HCT116 (cell line): ENCODE measurements at regions not wholly inside any gene's neighbourhood (a gene's known extent, or its start where the extent isn't known, plus 50 kb on each side); places are given as distances from the start of the nearest gene placed in this dataset.

Source experiments
- ATAC-seq: fragments of 200-7000 bp; cut with Tn5 transposase; 2 replicates; pipeline ENCODE4 v1.9.1; 2020; ENCODE audit warnings: mild to moderate bottlenecking, moderate library complexity
- BruUV-seq: library from RNA; stranded (reverse); fragments of 400-500 nt; replicated peaks from 2 replicates; lab custom pipeline; 2021; lab: Mats Ljungman, UMichigan
- CTCF ChIA-PET: fragments of 300-600 bp; sonication (Branson Sonifier 250); formaldehyde crosslinking; loops from one replicate; lab custom pipeline; 2021; ENCODE audit warnings: antibody characterized with exemption; lab: Charles Lee
- POLR2A ChIA-PET: fragments of 300-600, 350-600 bp; sonication (Branson Sonifier 250); formaldehyde crosslinking; loops from one replicate; lab custom pipeline; 2021; ENCODE audit warnings: antibody characterized with exemption; lab: Charles Lee
- RAD21 ChIA-PET, 2 experiments: fragments of 300-600 bp; sonication (Branson Sonifier 250); formaldehyde crosslinking; loops; one replicate each; lab custom pipeline; 2023; ENCODE audit warnings: low total read pairs in 2 of 2; ENCODE audit not compliant: uncharacterized antibody in 2 of 2, unreplicated experiment in 2 of 2, low non-redundant PET in 1 of 2; lab: Charles Lee
- DNase-seq: peaks from one replicate; pipeline ENCODE4 v3.0.0-alpha.2; 2010; ENCODE audit warnings: low read depth, low spot score
- H2AFZ ChIP-seq: fragments of 200-600 bp; shearing (Covaris generic), sonication (generic); 2 replicates; pipeline ENCODE4 v1.6.1; 2017; ENCODE audit warnings: low read depth, mixed run types, mixed read lengths, antibody characterized with exemption, low read length; ENCODE audit not compliant: poor library complexity, severe bottlenecking
- H3K27ac ChIP-seq: 2 replicates; pipeline ENCODE4 v1.5.1; 2012; ENCODE audit warnings: low read depth, low read length
- H3K27me3 ChIP-seq: fragments of 200-600 bp; sonication (generic); 2 replicates; pipeline ENCODE4 v1.6.1; 2016; ENCODE audit warnings: mixed run types, low read length, mixed read lengths; ENCODE audit not compliant: insufficient read depth
- H3K36me3 ChIP-seq, 2 experiments: fragments of 200-500 bp in 1 of 2; fragments of 200-600 bp in 1 of 2; sonication (Bioruptor generic) in 1 of 2; sonication (generic) in 1 of 2; 2 replicates each; pipeline versions ENCODE4 v1.5.1 to v1.6.1; 2014 to 2016; ENCODE audit warnings: low read length in 2 of 2, inconsistent platforms in 1 of 2, mixed read lengths in 1 of 2, mixed run types in 1 of 2; ENCODE audit not compliant: insufficient read depth in 2 of 2, control insufficient read depth in 1 of 2
- H3K4me1 ChIP-seq, 2 experiments: fragments of 200-600 bp in 1 of 2; sonication (generic) in 1 of 2; 2 replicates each; pipeline versions ENCODE4 v1.5.1 to v1.6.1; 2012 to 2017; ENCODE audit warnings: low read length in 2 of 2, inconsistent platforms in 1 of 2, mild to moderate bottlenecking in 1 of 2, mixed read lengths in 1 of 2, mixed run types in 1 of 2, moderate library complexity in 1 of 2; ENCODE audit not compliant: insufficient read depth in 2 of 2, control insufficient read depth in 1 of 2
- H3K4me2 ChIP-seq: fragments of 200-600 bp; sonication (generic); 2 replicates; pipeline ENCODE4 v1.6.1; 2017; ENCODE audit warnings: mixed run types, low read length, mixed read lengths
- H3K4me3 ChIP-seq, 2 experiments: fragments of 200-600 bp in 1 of 2; sonication (generic) in 1 of 2; replicated peaks in 1 of 2; 2 replicates each; pipeline ENCODE4 v1.5.1; 2011 to 2016; ENCODE audit warnings: low read length in 2 of 2, control low read depth in 1 of 2, low read depth in 1 of 2, mild to moderate bottlenecking in 1 of 2, mixed read lengths in 1 of 2, mixed run types in 1 of 2
- H3K79me2 ChIP-seq: fragments of 200-600 bp; sonication (generic); 2 replicates; pipeline ENCODE4 v1.6.1; 2017; ENCODE audit warnings: mild to moderate bottlenecking, mixed run types, low read length, moderate library complexity, mixed read lengths; ENCODE audit not compliant: insufficient read depth
- H3K9ac ChIP-seq: fragments of 200-600 bp; sonication (generic); 2 replicates; pipeline ENCODE4 v1.6.1; 2016; ENCODE audit warnings: low read length, mixed read lengths
- H3K9me2 ChIP-seq: fragments of 200-600 bp; sonication (generic), shearing (Covaris generic); 2 replicates; pipeline ENCODE4 v1.6.1; 2017; ENCODE audit warnings: mixed run types, mild to moderate bottlenecking, moderate library complexity; ENCODE audit not compliant: insufficient read depth
- H3K9me3 ChIP-seq, 2 experiments: fragments of 200-500 bp in 1 of 2; fragments of 200-600 bp in 1 of 2; sonication (Bioruptor generic) in 1 of 2; sonication (generic) in 1 of 2; 2 replicates each; pipeline ENCODE4 v1.6.1; 2014 to 2017; ENCODE audit warnings: low read length in 2 of 2, mixed read lengths in 2 of 2, inconsistent platforms in 1 of 2, low read depth in 1 of 2, mild to moderate bottlenecking in 1 of 2, mixed run types in 1 of 2, moderate library complexity in 1 of 2; ENCODE audit not compliant: control insufficient read depth in 1 of 2, insufficient read depth in 1 of 2
- H4K20me1 ChIP-seq: fragments of 200-600 bp; sonication (generic), shearing (Covaris generic); 2 replicates; pipeline ENCODE4 v1.6.1; 2017; ENCODE audit warnings: mixed run types, mild to moderate bottlenecking, moderate library complexity; ENCODE audit not compliant: insufficient read depth
- CEBPB ChIP-seq: IDR thresholded peaks from 2 replicates; pipeline ENCODE4 v1.6.1; 2012; ENCODE audit warnings: low read depth
- EGR1 ChIP-seq: IDR thresholded peaks from 2 replicates; pipeline ENCODE4 v1.6.1; 2012; ENCODE audit warnings: low read depth
- ELF1 ChIP-seq: IDR thresholded peaks from 2 replicates; pipeline ENCODE4 v1.6.1; 2012; ENCODE audit warnings: low read depth, borderline replicate concordance
- EZH2phosphoT487 ChIP-seq: fragments of 200-600 bp; IDR thresholded peaks from 2 replicates; pipeline ENCODE4 v1.6.1; 2018; ENCODE audit warnings: antibody characterized with exemption, borderline replicate concordance
- FOSL1 ChIP-seq: IDR thresholded peaks from 2 replicates; pipeline ENCODE4 v1.6.1; 2012; ENCODE audit warnings: low read depth
- POLR2A ChIP-seq: IDR thresholded peaks from 2 replicates; pipeline ENCODE4 v1.7.0; 2011; ENCODE audit warnings: borderline replicate concordance; ENCODE audit not compliant: insufficient read depth, insufficient read length; ENCODE audit errors: extremely low read depth
- POLR2AphosphoS5 ChIP-seq: IDR thresholded peaks from 2 replicates; pipeline ENCODE4 v1.6.1; 2011; ENCODE audit warnings: mild to moderate bottlenecking, low read depth, low read length, moderate library complexity
- RAD21 ChIP-seq: IDR thresholded peaks from 2 replicates; pipeline ENCODE4 v1.6.1; 2012; ENCODE audit warnings: low read depth, mild to moderate bottlenecking
- REST ChIP-seq: IDR thresholded peaks from 2 replicates; pipeline ENCODE4 v1.6.1; 2012; ENCODE audit warnings: low read depth
- SIN3A ChIP-seq: IDR thresholded peaks from 2 replicates; pipeline ENCODE4 v1.6.1; 2012; ENCODE audit warnings: low read depth
- SP1 ChIP-seq: IDR thresholded peaks from 2 replicates; pipeline ENCODE4 v1.6.1; 2012; ENCODE audit warnings: low read depth
- TCF7L2 ChIP-seq: IDR thresholded peaks from 2 replicates; pipeline ENCODE4 v1.7.0; 2011; ENCODE audit warnings: borderline replicate concordance, inconsistent platforms; ENCODE audit not compliant: insufficient read depth, insufficient read length; ENCODE audit errors: extremely low read depth
- YY1 ChIP-seq: IDR thresholded peaks from 2 replicates; pipeline ENCODE4 v1.6.1; 2011; ENCODE audit warnings: low read length, low read depth, moderate library complexity, mild to moderate bottlenecking; ENCODE audit not compliant: insufficient replicate concordance; ENCODE audit errors: extremely low read depth
- ZFX ChIP-seq: fragments of 450-650 bp; IDR thresholded peaks from 2 replicates; pipeline ENCODE4 v1.6.1; 2017
- ZNF274 ChIP-seq: fragments of 200-500 bp; sonication (Bioruptor generic); IDR thresholded peaks from 2 replicates; pipeline ENCODE4 v1.6.1; 2014; ENCODE audit warnings: mild to moderate bottlenecking, low read depth, low read length, inconsistent platforms
- intact Hi-C: fragments of 100-400 bp; cut with micrococcal nuclease; formaldehyde crosslinking; loops from 2 replicates; pipeline ENCODE4 v1.10.0; 2022
- TF ChIP-seq, protein P1 (sequence below): IDR thresholded peaks from 2 replicates; pipeline ENCODE4 v1.6.1; 2012
- TF ChIP-seq, protein P2 (sequence below), 3 experiments: fragments of 200-600 bp in 1 of 3; sonication (generic) in 1 of 3; IDR thresholded peaks in 2 of 3; conservative IDR thresholded peaks in 1 of 3; 2 replicates each; pipeline ENCODE4 v1.5.1; 2012 to 2017; ENCODE audit warnings: low read depth in 2 of 3, low read length in 2 of 3, antibody characterized with exemption in 1 of 3, borderline replicate concordance in 1 of 3, control low read depth in 1 of 3, mild to moderate bottlenecking in 1 of 3, mixed read lengths in 1 of 3, mixed run types in 1 of 3, moderate library complexity in 1 of 3; ENCODE audit not compliant: insufficient read depth in 1 of 3
- TF ChIP-seq, protein P3 (sequence below): IDR thresholded peaks from 2 replicates; pipeline ENCODE4 v1.6.1; 2011; ENCODE audit warnings: mild to moderate bottlenecking, low read length, moderate library complexity; ENCODE audit not compliant: insufficient replicate concordance; ENCODE audit errors: extremely low read depth

DNA sequence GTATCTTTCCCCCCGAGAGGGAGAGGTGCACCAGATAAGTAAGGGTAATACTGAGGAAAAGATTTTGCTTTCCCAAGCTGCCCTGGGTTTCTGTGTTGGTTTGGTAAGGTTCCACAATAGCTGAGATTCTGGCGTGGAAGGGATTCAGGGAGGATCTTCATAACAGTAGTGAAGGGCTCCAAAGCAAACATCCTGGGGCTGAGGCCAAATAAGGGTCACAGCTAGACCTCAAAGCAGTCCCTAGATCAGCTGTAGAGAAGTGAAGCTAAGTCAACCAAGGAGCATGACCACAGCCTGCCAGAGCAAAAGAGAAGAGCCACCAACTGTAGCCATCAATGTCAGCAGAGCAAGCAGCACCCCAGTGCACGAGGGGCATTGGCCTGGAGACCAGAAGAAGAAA is 73.2 kb upstream of the SLC35F4 start:
- Histone ChIP-seq H3K4me2 (no peak overlapping the region), H3K27me3 (peaks cover 84% of the 10 kb centered on the region), H3K36me3 (no peaks in the 10 kb centered on the region), H3K27ac (no peak overlapping the region), H3K4me1 (no peaks in the 10 kb centered on the region), H3K9me3 (no peaks in the 10 kb centered on the region), H3K79me2 (no peaks in the 10 kb centered on the region), H3K9ac (no peak overlapping the region)
- no peak for DNase-seq
- POLR2A ChIA-PET: no interaction called here
- CTCF ChIA-PET: no interaction called here
- RAD21 ChIA-PET: no interaction called here
- intact Hi-C loops: no loop called here
- TF ChIP-seq, protein P1, sequence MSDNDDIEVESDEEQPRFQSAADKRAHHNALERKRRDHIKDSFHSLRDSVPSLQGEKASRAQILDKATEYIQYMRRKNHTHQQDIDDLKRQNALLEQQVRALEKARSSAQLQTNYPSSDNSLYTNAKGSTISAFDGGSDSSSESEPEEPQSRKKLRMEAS: no peak
- TF ChIP-seq ELF1 (no peak), TCF7L2 (no peak), EZH2phosphoT487 (no peak), CEBPB (no peak), FOSL1 (no peak), SP1 (no peak), ZFX (no peak), REST (no peak), SIN3A (no peak), ZNF274 (no peak), EGR1 (no peak), RAD21 (no peak), POLR2AphosphoS5 (no peak), YY1 (no peak), POLR2A (no peak)
- TF ChIP-seq, protein P2, sequence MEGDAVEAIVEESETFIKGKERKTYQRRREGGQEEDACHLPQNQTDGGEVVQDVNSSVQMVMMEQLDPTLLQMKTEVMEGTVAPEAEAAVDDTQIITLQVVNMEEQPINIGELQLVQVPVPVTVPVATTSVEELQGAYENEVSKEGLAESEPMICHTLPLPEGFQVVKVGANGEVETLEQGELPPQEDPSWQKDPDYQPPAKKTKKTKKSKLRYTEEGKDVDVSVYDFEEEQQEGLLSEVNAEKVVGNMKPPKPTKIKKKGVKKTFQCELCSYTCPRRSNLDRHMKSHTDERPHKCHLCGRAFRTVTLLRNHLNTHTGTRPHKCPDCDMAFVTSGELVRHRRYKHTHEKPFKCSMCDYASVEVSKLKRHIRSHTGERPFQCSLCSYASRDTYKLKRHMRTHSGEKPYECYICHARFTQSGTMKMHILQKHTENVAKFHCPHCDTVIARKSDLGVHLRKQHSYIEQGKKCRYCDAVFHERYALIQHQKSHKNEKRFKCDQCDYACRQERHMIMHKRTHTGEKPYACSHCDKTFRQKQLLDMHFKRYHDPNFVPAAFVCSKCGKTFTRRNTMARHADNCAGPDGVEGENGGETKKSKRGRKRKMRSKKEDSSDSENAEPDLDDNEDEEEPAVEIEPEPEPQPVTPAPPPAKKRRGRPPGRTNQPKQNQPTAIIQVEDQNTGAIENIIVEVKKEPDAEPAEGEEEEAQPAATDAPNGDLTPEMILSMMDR (IDR thresholded peaks at IDR 0.05 in 2 of 3, conservative IDR thresholded peaks at IDR 0.05 in 1 of 3; ENCODE audit: borderline replicate concordance in 1 of 3, insufficient read depth in 1 of 3, low read depth in 2 of 3, low read length in 2 of 3): no peak
- TF ChIP-seq, protein P3, sequence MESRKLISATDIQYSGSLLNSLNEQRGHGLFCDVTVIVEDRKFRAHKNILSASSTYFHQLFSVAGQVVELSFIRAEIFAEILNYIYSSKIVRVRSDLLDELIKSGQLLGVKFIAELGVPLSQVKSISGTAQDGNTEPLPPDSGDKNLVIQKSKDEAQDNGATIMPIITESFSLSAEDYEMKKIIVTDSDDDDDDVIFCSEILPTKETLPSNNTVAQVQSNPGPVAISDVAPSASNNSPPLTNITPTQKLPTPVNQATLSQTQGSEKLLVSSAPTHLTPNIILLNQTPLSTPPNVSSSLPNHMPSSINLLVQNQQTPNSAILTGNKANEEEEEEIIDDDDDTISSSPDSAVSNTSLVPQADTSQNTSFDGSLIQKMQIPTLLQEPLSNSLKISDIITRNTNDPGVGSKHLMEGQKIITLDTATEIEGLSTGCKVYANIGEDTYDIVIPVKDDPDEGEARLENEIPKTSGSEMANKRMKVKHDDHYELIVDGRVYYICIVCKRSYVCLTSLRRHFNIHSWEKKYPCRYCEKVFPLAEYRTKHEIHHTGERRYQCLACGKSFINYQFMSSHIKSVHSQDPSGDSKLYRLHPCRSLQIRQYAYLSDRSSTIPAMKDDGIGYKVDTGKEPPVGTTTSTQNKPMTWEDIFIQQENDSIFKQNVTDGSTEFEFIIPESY: no peak
- TF ChIP-seq, all 23 proteins: peak for 0
- ATAC-seq: no peak
- H2AFZ ChIP-seq: no peak overlapping the region
- BruUV-seq: no TSS peak
- no peaks in the 10 kb centered on the region for H4K20me1 ChIP-seq
- no peak overlapping the region for H3K4me3 ChIP-seq
- H3K9me2 ChIP-seq: no peaks in the 10 kb centered on the region
